Liver (tissue), 8 donors: ENCODE measurements at regions not wholly inside any gene's neighbourhood (a gene's known extent, or its start where the extent isn't known, plus 50 kb on each side); places are given as distances from the start of the nearest gene placed in this dataset.

ENCODE experiments used
- DNase-seq: peaks from one replicate; pipeline ENCODE4 v3.0.0-alpha.2; 2017; ENCODE audit warnings: low spot score
- H3K27ac ChIP-seq, 2 donors: one replicate each; pipeline ENCODE4 v1.7.0; 2013; ENCODE audit warnings: inconsistent platforms in 2 of 2, low read length in 2 of 2, control low read depth in 1 of 2, low read depth in 1 of 2, mild to moderate bottlenecking in 1 of 2
- H3K27me3 ChIP-seq, 4 donors: one replicate each; pipeline versions ENCODE4 v1.6.1 to v1.7.0; 2013; ENCODE audit warnings: low read length in 3 of 4, inconsistent platforms in 1 of 4, mild to moderate bottlenecking in 1 of 4, moderate library complexity in 1 of 4; ENCODE audit not compliant: control insufficient read depth in 4 of 4, insufficient read depth in 4 of 4
- H3K36me3 ChIP-seq, 4 donors: one replicate each; pipeline versions ENCODE4 v1.6.1 to v1.7.0; 2013; ENCODE audit warnings: low read length in 3 of 4, mild to moderate bottlenecking in 3 of 4, low read depth in 1 of 4, moderate library complexity in 1 of 4; ENCODE audit not compliant: control insufficient read depth in 4 of 4, insufficient read depth in 3 of 4
- H3K4me1 ChIP-seq, 4 donors: one replicate each; pipeline versions ENCODE4 v1.6.1 to v1.7.0; 2013; ENCODE audit warnings: low read length in 3 of 4, mild to moderate bottlenecking in 3 of 4, moderate library complexity in 1 of 4; ENCODE audit not compliant: control insufficient read depth in 4 of 4, insufficient read depth in 4 of 4
- H3K4me3 ChIP-seq, 3 donors: one replicate each; pipeline versions ENCODE4 v1.6.1 to v1.7.0; 2013; ENCODE audit warnings: low read length in 3 of 3, control low read depth in 1 of 3, low read depth in 1 of 3, mild to moderate bottlenecking in 1 of 3
- H3K9ac ChIP-seq, 2 donors: one replicate each; pipeline ENCODE4 v1.7.0; 2013; ENCODE audit warnings: low read length in 2 of 2, mild to moderate bottlenecking in 2 of 2, moderate library complexity in 2 of 2, control low read depth in 1 of 2, low read depth in 1 of 2
- H3K9me3 ChIP-seq, 4 donors: one replicate each; pipeline versions ENCODE4 v1.6.1 to v1.7.0; 2013; ENCODE audit warnings: low read length in 3 of 4; ENCODE audit not compliant: control insufficient read depth in 4 of 4
- FOXA1 ChIP-seq: IDR thresholded peaks from 2 replicates; pipeline ENCODE4 v1.6.1; 2016; ENCODE audit warnings: antibody characterized with exemption
- FOXA2 ChIP-seq: IDR thresholded peaks from 2 replicates; pipeline ENCODE4 v1.6.1; 2016; ENCODE audit warnings: antibody characterized with exemption
- GABPA ChIP-seq, 2 donors: IDR thresholded peaks in 1 of 2; conservative IDR thresholded peaks in 1 of 2; 2 replicates each; pipeline ENCODE4 v1.6.1; 2016; ENCODE audit warnings: antibody characterized with exemption in 2 of 2, mild to moderate bottlenecking in 1 of 2, moderate library complexity in 1 of 2
- HNF4A ChIP-seq, 2 donors: conservative IDR thresholded peaks; 2 replicates each; pipeline ENCODE4 v1.6.1; 2016; ENCODE audit warnings: antibody characterized with exemption in 2 of 2, mild to moderate bottlenecking in 2 of 2
- HNF4G ChIP-seq: IDR thresholded peaks from 2 replicates; pipeline ENCODE4 v1.6.1; 2016; ENCODE audit warnings: antibody characterized with exemption
- JUND ChIP-seq, 2 donors: IDR thresholded peaks; 2 replicates each; pipeline ENCODE4 v1.6.1; 2016; ENCODE audit warnings: antibody characterized with exemption in 2 of 2
- NR2F2 ChIP-seq: IDR thresholded peaks from 2 replicates; pipeline ENCODE4 v1.6.1; 2016; ENCODE audit warnings: antibody characterized with exemption
- RAD21 ChIP-seq, 2 donors: IDR thresholded peaks; 2 replicates each; pipeline ENCODE4 v1.6.1; 2016; ENCODE audit warnings: antibody characterized with exemption in 2 of 2, mild to moderate bottlenecking in 2 of 2
- SP1 ChIP-seq: IDR thresholded peaks from 2 replicates; pipeline ENCODE4 v1.6.1; 2018; ENCODE audit warnings: antibody characterized with exemption, mild to moderate bottlenecking
- TAF1 ChIP-seq: conservative IDR thresholded peaks from 2 replicates; pipeline ENCODE4 v1.6.1; 2016; ENCODE audit warnings: antibody characterized with exemption, mild to moderate bottlenecking
- YY1 ChIP-seq: IDR thresholded peaks from 2 replicates; pipeline ENCODE4 v1.6.1; 2016; ENCODE audit warnings: antibody characterized with exemption, mild to moderate bottlenecking
- ZBTB33 ChIP-seq: IDR thresholded peaks from 2 replicates; pipeline ENCODE4 v1.6.1; 2016; ENCODE audit warnings: antibody characterized with exemption
- WGBS: extraction: QIAGEN DNeasy Blood & Tissue Kit; methylation state at CpG from one replicate; pipeline ENCODE4 v1.1.7; 2013; 5-methylcytosine and 5-hydroxymethylcytosine counted together
- TF ChIP-seq, protein P1 (sequence below): fragments of 150-350 bp; IDR thresholded peaks from 2 replicates; pipeline ENCODE4 v1.5.1; 2017; ENCODE audit warnings: improper control_type of control experiment, low read depth, low read length; ENCODE audit not compliant: missing input control
- TF ChIP-seq, protein P2 (sequence below): IDR thresholded peaks from 2 replicates; pipeline ENCODE4 v1.6.1; 2016; ENCODE audit warnings: antibody characterized with exemption
- TF ChIP-seq, protein P3 (sequence below): IDR thresholded peaks from 2 replicates; pipeline ENCODE4 v1.6.1; 2016; ENCODE audit warnings: antibody characterized with exemption, mild to moderate bottlenecking
- donor health status: healthy.
- donor health status: healthy.
- donor health status: healthy.
- donor health status: healthy.
- donor health status: healthy.

GRCh38 chr22:27129266-27129665, 471.9 kb downstream of the MIAT start:
- H3K4me1 ChIP-seq, result no peaks in the 10 kb centered on the region
- TF ChIP-seq GABPA (IDR thresholded peaks at IDR 0.05 in 1 of 2, conservative IDR thresholded peaks at IDR 0.05 in 1 of 2) (no peak), NR2F2 (no peak), ZBTB33 (no peak), HNF4A (conservative IDR thresholded peaks at IDR 0.05) (no peak), YY1 (no peak), FOXA1 (no peak), JUND (IDR thresholded peaks at IDR 0.05) (no peak)
- TF ChIP-seq, protein P1, sequence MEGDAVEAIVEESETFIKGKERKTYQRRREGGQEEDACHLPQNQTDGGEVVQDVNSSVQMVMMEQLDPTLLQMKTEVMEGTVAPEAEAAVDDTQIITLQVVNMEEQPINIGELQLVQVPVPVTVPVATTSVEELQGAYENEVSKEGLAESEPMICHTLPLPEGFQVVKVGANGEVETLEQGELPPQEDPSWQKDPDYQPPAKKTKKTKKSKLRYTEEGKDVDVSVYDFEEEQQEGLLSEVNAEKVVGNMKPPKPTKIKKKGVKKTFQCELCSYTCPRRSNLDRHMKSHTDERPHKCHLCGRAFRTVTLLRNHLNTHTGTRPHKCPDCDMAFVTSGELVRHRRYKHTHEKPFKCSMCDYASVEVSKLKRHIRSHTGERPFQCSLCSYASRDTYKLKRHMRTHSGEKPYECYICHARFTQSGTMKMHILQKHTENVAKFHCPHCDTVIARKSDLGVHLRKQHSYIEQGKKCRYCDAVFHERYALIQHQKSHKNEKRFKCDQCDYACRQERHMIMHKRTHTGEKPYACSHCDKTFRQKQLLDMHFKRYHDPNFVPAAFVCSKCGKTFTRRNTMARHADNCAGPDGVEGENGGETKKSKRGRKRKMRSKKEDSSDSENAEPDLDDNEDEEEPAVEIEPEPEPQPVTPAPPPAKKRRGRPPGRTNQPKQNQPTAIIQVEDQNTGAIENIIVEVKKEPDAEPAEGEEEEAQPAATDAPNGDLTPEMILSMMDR, result no peak
- TF ChIP-seq, protein P2, sequence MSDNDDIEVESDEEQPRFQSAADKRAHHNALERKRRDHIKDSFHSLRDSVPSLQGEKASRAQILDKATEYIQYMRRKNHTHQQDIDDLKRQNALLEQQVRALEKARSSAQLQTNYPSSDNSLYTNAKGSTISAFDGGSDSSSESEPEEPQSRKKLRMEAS, result no peak
- TF ChIP-seq, protein P3, sequence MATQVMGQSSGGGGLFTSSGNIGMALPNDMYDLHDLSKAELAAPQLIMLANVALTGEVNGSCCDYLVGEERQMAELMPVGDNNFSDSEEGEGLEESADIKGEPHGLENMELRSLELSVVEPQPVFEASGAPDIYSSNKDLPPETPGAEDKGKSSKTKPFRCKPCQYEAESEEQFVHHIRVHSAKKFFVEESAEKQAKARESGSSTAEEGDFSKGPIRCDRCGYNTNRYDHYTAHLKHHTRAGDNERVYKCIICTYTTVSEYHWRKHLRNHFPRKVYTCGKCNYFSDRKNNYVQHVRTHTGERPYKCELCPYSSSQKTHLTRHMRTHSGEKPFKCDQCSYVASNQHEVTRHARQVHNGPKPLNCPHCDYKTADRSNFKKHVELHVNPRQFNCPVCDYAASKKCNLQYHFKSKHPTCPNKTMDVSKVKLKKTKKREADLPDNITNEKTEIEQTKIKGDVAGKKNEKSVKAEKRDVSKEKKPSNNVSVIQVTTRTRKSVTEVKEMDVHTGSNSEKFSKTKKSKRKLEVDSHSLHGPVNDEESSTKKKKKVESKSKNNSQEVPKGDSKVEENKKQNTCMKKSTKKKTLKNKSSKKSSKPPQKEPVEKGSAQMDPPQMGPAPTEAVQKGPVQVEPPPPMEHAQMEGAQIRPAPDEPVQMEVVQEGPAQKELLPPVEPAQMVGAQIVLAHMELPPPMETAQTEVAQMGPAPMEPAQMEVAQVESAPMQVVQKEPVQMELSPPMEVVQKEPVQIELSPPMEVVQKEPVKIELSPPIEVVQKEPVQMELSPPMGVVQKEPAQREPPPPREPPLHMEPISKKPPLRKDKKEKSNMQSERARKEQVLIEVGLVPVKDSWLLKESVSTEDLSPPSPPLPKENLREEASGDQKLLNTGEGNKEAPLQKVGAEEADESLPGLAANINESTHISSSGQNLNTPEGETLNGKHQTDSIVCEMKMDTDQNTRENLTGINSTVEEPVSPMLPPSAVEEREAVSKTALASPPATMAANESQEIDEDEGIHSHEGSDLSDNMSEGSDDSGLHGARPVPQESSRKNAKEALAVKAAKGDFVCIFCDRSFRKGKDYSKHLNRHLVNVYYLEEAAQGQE, result no peak
- DNase-seq, result no peak
- H3K9me3 ChIP-seq, result no peaks in the 10 kb centered on the region
- H3K27me3 ChIP-seq, result no peaks in the 10 kb centered on the region
- 83% methylated on average over 2 of the region's 2 CpGs for WGBS
- no peak overlapping the region for H3K9ac ChIP-seq
- no peaks in the 10 kb centered on the region for H3K36me3 ChIP-seq
- no peak overlapping the region for H3K4me3 ChIP-seq
- H3K27ac ChIP-seq, result no peak overlapping the region

DNA sequence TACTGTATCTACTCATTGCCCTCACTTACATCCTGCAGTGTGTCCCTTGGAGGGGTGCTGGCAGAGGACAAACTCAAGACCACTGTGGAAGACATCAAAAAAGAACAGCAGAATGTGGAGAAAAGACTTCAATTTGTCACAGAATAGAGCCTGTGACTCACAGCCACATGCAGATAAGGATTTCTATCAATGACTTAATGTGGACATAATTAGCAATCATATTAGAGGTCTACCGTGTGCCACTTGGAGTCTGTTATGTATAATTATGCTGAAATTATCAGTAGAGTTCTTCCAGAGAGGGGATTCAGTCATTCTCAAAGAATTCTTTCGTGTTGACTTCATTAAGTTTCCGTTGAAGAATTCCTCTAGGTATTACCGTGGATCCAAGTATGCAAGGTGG, 473.5 kb downstream of the MIAT start:
- TF ChIP-seq TAF1 (no peak), GABPA (IDR thresholded peaks at IDR 0.05 in 1 of 2, conservative IDR thresholded peaks at IDR 0.05 in 1 of 2) (no peak), SP1 (no peak), HNF4G (no peak), FOXA1 (no peak), RAD21 (IDR thresholded peaks at IDR 0.05) (no peak), ZBTB33 (no peak), YY1 (no peak), FOXA2 (no peak)
- TF ChIP-seq, protein P3, result no peak
- H3K4me3 ChIP-seq, result no peak overlapping the region
- H3K4me1 ChIP-seq, result no peaks in the 10 kb centered on the region
- H3K9ac ChIP-seq, result no peak overlapping the region
- DNase-seq, result no peak
- no peaks in the 10 kb centered on the region for H3K9me3 ChIP-seq
- no peaks in the 10 kb centered on the region for H3K36me3 ChIP-seq
- no peaks in the 10 kb centered on the region for H3K27me3 ChIP-seq
- 81% methylated on average over 4 of the region's 4 CpGs for WGBS
- no peak overlapping the region for H3K27ac ChIP-seq
